GM18517 (cell line): ENCODE measurements at regions not wholly inside any gene's neighbourhood (a gene's known extent, or its start where the extent isn't known, plus 50 kb on each side); places are given as distances from the start of the nearest gene placed in this dataset.
"Not testable (repeated sequence)": the region's sequence is repeated elsewhere in the genome, so short reads cannot be mapped to it uniquely, and the experiment has no call there.

ENCODE experiments used
- ATAC-seq: cut with Tn5 transposase; IDR thresholded peaks from one replicate; pipeline ENCODE4 v1.9.1; 2021; ENCODE audit warnings: mild to moderate bottlenecking, moderate library complexity; ENCODE audit not compliant: unreplicated experiment

GRCh38 chr15:20020588-20020987, 521.0 kb downstream of the GOLGA6L6 start:
- not testable (repeated sequence) for ATAC-seq

DNA sequence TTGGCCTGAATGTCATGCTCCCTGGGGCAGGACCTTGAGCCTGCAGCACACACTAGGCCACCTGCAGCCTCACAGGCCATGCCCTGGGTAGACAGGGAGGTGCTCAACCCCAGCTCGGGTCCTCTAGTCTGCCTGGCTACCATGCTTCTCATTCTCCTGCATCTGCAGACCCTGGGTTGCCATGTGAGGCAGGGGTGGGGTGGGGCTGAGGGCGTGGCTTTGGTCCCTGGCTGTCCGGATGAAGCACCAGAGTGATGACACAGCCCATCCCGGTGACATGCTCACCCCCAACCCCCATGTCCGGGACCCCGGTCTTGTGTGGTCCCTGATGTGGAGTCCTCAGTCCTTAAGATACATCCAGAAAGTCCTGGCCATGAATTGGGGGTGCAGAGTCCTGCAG, 521.8 kb downstream of the GOLGA6L6 start:
- ATAC-seq = not testable (repeated sequence)

- ATAC-seq = not testable (repeated sequence)
Measured at GRCh38 chr15:20017581-20017980, 524.0 kb downstream of the GOLGA6L6 start.

GRCh38 chr15:20016941-20017340, 524.7 kb downstream of the GOLGA6L6 start:
- ATAC-seq = not testable (repeated sequence)

- ATAC-seq = not testable (repeated sequence)
Measured at GRCh38 chr15:20012837-20013236, 528.8 kb downstream of the GOLGA6L6 start.

DNA sequence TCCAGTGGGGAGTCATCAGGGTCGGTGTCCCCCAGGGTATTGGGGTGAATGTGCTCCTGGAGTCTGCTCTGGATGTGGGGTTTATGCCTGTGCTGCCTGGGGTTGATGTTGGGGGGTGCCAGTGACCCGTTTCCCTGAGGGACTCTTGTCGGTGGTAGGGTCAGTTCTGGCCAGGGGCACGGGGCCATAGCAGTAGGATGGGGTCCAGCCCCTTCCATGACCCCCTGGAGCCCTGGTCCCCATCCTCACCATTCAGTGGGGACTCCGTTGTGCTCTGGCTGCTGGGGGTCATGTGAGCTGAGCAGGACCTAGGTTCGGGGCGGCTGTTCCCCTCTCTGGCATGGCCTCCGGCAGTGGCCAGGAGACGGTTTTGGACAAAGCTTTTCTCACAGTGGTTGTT, 530.8 kb downstream of the GOLGA6L6 start:
- ATAC-seq = not testable (repeated sequence)

- ATAC-seq = not testable (repeated sequence)
Measured at GRCh38 chr15:20009619-20010018, 532.0 kb downstream of the GOLGA6L6 start.

- ATAC-seq = not testable (repeated sequence)
Measured at GRCh38 chr15:20007338-20007737, 534.3 kb downstream of the GOLGA6L6 start.

- not testable (repeated sequence) for ATAC-seq
Measured at GRCh38 chr15:20003471-20003870, 538.1 kb downstream of the GOLGA6L6 start.

GRCh38 chr15:20002560-20002959, 539.0 kb downstream of the GOLGA6L6 start:
- ATAC-seq = not testable (repeated sequence)

DNA sequence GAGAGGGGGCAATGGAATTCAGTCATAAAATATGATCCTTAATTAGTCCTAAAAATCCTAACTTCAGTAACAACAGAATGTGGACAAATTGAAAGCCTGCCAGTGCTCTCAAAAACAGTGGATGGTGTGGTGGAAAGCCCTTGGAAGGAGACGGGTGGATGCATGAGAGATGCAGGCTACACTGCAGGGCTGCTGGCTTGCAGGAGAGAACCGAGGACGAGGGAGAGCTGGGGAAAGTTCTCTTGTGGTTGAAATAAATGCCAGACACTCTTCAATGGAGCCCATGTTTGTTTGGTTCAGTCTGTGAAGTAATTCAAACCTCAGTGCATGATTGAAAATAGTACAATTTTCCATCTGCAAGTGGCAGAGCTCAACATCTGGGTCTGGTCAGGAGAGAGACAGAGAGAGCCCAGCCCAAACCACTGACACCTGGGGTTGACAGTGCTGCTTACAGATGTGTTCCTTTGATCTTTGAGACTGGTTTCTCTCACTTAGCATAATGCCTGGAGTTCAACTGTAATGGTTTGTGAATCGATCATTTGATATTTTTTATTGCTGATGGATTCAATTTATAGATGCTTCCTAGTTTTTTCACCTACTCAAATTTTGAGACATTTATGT, 544.9 kb downstream of the GOLGA6L6 start:
- ATAC-seq = not testable (repeated sequence)

DNA sequence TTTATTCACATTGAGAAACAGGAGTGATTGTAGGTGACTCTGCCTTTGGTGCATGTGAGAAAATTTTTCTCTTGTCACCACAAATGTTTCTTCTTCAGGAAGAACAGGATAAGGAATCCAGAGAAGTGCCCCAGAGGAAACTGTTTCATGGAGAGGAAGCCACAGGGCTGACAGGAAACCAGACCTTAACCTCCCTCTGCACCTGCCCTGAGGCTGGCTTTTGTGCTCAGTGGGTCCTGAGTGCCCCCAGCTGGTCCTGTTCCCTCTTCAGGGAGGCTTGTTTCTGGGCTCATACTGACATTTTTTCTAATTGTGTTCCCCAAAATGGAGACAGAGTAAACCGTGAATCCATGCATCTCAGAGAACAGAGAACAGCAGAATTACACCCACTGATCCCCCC, 546.3 kb downstream of the GOLGA6L6 start:
- ATAC-seq = not testable (repeated sequence)

DNA sequence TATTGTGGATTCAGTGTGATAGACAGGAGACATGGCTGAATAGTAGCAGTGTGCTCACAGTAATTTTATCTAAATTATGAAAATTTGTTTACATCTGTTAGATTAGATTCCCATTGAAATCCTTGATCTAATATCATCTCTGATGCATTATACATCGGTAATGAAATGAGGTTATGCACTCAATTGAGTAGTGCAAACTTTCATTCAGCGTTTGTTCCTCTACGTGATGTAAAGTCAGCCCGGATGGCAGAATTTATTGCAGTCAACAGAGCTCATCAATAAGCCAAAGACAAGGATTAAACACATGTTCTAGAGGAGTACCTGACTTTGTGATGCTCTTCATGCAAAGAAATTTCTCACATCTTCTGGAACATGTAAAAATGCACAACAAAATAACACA, 549.2 kb downstream of the GOLGA6L6 start:
- ATAC-seq = no peak

DNA sequence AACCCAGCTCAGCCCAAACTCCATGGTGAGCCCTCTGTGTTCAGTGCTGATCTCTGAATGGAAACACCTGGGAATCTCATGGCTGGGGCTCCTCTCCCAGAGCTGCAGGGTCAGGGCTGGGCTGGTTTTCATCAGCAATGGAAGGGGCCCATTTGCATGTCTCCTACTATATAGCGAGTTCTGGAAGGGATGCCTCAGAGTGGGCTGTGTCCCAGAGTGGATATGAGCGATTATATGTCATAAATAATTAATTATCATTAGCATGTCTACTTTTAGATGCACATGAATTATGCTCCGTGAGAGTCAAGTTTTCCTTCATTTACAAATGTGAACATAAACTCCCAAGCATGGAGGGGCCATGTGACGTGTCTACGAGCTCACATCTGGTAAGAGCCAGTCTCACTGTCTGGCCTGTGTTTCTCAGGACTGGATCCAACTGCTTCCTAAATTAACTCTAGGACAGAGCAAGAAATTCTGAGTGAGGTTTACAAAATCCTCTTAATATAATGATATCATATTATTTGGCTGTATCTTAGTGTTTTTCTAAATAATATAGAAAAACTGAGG, 553.4 kb downstream of the GOLGA6L6 start:
- ATAC-seq = no peak

DNA sequence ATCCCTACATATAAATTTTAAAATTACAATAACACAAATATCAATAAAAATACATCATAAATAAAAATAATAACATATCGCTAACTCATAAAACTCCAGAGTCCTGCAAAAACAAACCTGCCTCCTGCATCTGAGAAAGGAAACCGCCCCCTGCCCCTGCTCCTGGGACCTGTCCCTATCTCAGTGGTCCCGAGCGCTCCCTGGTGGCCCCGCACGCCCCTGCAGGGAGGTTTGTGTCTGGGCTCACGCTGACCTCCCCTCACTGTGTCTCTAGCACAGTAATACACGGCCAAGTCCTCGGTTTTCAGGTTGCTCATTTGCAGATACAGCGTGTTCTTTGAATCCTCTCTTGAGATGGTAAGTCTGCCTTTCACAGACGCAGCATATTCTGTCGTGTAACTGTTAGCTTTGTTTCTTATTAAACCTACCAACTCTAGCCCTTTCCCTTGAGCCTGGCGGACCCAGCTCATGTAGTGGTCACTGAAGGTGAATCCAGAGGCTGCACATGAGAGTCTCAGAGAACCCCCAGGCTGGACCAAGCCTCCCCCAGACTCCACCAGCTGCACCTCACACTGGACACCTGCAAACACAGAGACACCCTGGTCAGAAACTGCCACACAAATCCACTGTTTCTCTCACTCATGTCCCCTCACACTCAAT, 554.1 kb downstream of the GOLGA6L6 start:
- ATAC-seq = no peak

- ATAC-seq = no peak
Measured at GRCh38 chr15:19984101-19984500, 557.5 kb downstream of the GOLGA6L6 start.

DNA sequence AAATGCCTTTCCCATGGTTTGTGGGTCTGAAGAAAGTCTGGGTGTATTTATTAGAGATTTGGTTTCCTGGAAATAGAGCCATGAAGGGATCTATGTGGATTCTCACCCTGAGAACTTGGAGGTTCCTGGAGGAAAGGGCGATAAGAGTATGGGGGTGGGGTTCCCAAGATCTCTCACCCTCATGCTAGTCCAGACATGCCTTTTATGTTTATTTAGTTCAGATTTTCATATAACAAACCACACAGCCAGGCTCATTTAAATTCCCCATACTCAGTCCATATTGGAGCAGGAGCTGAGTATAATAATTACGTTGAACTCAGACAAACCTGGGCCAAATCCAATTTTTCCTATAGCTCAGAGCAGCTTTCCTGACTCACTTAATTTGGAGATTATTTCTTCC, 566.6 kb downstream of the GOLGA6L6 start:
- no peak for ATAC-seq

- no peak for ATAC-seq
Measured at GRCh38 chr15:19973718-19974117, 567.9 kb downstream of the GOLGA6L6 start.

GRCh38 chr15:19972582-19972981, 569.0 kb downstream of the GOLGA6L6 start:
- not testable (repeated sequence) for ATAC-seq

DNA sequence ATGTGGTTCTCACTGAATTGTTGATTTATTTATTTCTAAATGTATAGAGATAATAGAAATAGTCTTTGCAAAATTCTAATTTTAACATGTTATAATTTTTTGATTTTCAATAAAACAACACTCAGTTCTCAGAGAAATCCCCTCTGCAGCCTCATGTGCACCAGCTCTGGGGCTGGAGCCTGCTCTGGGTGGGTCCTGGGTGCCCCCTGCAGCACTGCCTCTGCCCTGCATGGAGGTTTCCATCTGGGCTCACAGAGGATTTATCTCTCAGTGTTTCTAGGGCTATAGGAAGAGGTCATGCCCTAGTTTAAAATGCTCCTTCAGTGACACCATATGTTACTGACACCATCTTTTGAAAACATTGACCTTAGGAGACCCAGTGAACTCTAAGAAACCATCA, 576.0 kb downstream of the GOLGA6L6 start:
- ATAC-seq = not testable (repeated sequence)

DNA sequence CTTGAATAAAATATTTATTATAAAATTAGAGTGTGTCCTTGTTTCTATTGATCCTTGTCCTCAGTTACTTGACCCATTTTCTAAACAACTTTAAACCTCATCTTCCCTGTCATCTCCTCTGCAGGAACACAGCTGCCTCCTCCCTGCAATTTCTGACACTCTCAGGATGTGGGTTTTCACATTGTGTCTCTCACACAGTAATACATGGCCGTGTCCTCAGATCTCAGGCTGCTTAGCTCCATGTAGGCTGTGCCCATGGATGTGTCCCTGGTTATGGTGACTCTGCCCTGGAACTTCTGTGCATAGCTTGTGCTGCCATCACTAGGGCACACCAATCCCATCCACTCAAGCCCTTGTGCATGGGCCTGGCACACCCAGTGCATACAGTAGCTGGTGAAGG, 577.1 kb downstream of the GOLGA6L6 start:
- ATAC-seq = not testable (repeated sequence)

GRCh38 chr15:19956124-19956796, 585.3 kb downstream of the GOLGA6L6 start:
- ATAC-seq = no peak
